GM18951 (cell line): ENCODE measurements at regions not wholly inside any gene's neighbourhood (a gene's known extent, or its start where the extent isn't known, plus 50 kb on each side); places are given as distances from the start of the nearest gene placed in this dataset.

ENCODE experiments used
- POLR2A ChIP-seq: IDR thresholded peaks from 4 replicates; pipeline ENCODE4 v1.6.1; 2011; ENCODE audit warnings: mild to moderate bottlenecking; ENCODE audit not compliant: insufficient read length, insufficient read depth; ENCODE audit errors: extremely low read depth
- in situ Hi-C: fragments of 300-500 bp; cut with MboI; formaldehyde crosslinking; loops from one replicate; pipeline ENCODE4 v1.12.0; 2022; ENCODE audit warnings: low sequenced_read_pairs, mixed read lengths, inconsistent platforms; ENCODE audit not compliant: unreplicated experiment

DNA sequence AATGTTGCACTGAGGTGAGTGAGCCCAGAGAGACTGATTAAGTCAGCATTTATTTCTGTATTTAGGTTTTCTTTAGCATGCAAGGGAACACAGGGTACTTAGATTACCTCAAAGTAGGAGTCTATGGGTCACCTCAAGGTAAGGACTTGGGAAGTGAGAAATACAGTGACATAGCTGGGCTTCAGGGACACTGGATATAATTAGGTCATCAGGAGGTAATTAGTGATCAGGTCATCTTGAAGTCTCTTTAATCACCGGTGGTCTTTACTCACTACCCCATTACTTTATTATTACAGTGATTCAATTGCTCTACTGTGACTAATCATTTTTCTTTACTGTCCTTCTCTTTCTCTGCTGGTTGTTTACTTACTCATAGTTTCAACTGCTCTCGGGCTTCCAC, 59.9 kb upstream of the KCNK1 start:
- in situ Hi-C loops = no loop called here
- TF ChIP-seq POLR2A = no peak

DNA sequence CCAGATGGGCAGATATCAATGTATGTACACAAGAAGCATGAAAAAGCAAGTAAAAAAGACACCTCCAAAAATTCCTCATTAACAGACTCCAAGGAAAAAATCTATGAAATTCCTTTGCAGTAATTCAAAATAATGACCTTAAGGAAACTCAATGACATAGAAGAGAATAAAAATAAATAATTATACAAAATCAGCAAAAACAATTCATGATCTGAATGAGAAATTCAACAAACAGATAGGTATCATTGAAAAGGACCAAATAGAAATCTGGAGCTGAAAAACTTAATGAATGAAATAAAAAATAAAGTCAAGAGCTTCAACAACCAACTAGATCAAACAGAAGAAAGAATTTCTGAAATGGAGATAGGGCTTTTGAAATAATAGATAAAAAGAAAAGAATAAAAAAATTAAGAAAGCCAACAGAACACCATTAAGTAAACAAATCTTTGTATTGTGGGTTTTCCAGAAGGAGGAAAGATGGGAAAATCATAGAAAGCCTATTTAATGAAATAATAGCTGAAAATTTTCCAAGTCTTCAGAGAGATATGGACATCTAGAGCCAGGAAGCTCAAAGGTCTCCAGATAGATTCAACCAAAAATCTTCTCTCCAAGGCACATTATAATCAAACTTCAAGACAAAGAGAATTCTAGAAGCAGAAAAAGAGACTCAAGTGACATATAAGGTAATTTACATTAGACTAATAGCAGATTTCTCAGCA, 52.0 kb upstream of the KCNK1 start:
- in situ Hi-C loops = no loop called here
- TF ChIP-seq POLR2A = no peak
